ENCODE measurements at regions not wholly inside any gene's neighbourhood (a gene's known extent, or its start where the extent isn't known, plus 50 kb on each side); places are given as distances from the start of the nearest gene placed in this dataset.

GRCh38 chr13:69477451-69477850, 630.2 kb upstream of the ATXN8OS start:
- in situ Hi-C loops (cut with MboI; ENCODE audit: low pct_unique_long_range_greater_than_20kb, low sequenced_read_pairs, unreplicated experiment), result no loop called here
- TF ChIP-seq CTCF (IDR thresholded peaks at IDR 0.05; ENCODE audit: extremely low read depth, insufficient read depth, missing control alignments), result no peak
- no peak for DNase-seq (ENCODE audit: low spot score)

GRCh38 chr13:69474011-69474685, 633.5 kb upstream of the ATXN8OS start:
- in situ Hi-C loops (cut with MboI; ENCODE audit: low pct_unique_long_range_greater_than_20kb, low sequenced_read_pairs, unreplicated experiment), result no loop called here
- DNase-seq (ENCODE audit: low spot score), result no peak
- no peak for TF ChIP-seq CTCF (IDR thresholded peaks at IDR 0.05; ENCODE audit: extremely low read depth, insufficient read depth, missing control alignments)

GRCh38 chr13:69468624-69469023, 639.0 kb upstream of the ATXN8OS start:
- DNase-seq (ENCODE audit: low spot score), result no peak
- TF ChIP-seq CTCF (IDR thresholded peaks at IDR 0.05; ENCODE audit: extremely low read depth, insufficient read depth, missing control alignments), result no peak
- in situ Hi-C loops (cut with MboI; ENCODE audit: low pct_unique_long_range_greater_than_20kb, low sequenced_read_pairs, unreplicated experiment), result no loop called here

- in situ Hi-C loops (cut with MboI; ENCODE audit: low pct_unique_long_range_greater_than_20kb, low sequenced_read_pairs, unreplicated experiment), result no loop called here
- no peak for TF ChIP-seq CTCF (IDR thresholded peaks at IDR 0.05; ENCODE audit: extremely low read depth, insufficient read depth, missing control alignments)
- DNase-seq (ENCODE audit: low spot score), result no peak
These were observed 646.2 kb upstream of the ATXN8OS start for GRCh38 chr13:69461397-69461796.

- no peak for TF ChIP-seq CTCF (IDR thresholded peaks at IDR 0.05; ENCODE audit: extremely low read depth, insufficient read depth, missing control alignments)
- DNase-seq (ENCODE audit: low spot score), result no peak
- in situ Hi-C loops (cut with MboI; ENCODE audit: low pct_unique_long_range_greater_than_20kb, low sequenced_read_pairs, unreplicated experiment), result no loop called here
These were observed 648.3 kb upstream of the ATXN8OS start for GRCh38 chr13:69459346-69459745.

- in situ Hi-C loops (cut with MboI; ENCODE audit: low pct_unique_long_range_greater_than_20kb, low sequenced_read_pairs, unreplicated experiment), result no loop called here
These were observed 649.6 kb upstream of the ATXN8OS start for GRCh38 chr13:69458013-69458412.

More at GRCh38 chr13:69458013-69458412, 649.6 kb upstream of the ATXN8OS start:
- TF ChIP-seq CTCF (IDR thresholded peaks at IDR 0.05; ENCODE audit: extremely low read depth, insufficient read depth, missing control alignments), result no peak
- no peak for DNase-seq (ENCODE audit: low spot score)

All from GM13977 (cell line).